ENCODE measurements at regions not wholly inside any gene's neighbourhood (a gene's known extent, or its start where the extent isn't known, plus 50 kb on each side); places are given as distances from the start of the nearest gene placed in this dataset.
"Not testable (repeated sequence)": the region's sequence is repeated elsewhere in the genome, so short reads cannot be mapped to it uniquely, and the experiment has no call there.

DNA sequence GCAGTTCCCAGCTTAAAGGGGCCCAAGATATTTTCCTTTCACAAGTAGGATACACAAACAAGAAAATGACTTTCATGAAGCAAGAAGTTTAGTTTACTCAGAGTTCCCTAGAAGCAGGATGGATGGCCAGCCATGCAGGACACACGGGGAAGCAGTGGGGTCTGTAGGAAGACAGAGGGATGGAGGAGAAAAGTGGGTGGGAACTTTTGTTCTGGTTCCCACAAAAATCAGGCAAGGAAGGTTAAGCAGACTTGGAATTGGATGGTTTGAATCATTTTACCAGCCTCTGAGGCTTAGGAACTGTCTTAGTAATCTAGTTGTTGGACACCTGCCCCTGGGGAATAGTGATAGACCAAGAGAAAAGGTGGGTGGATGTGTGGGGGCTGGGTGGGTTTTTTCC lies 263.3 kb upstream of the VSTM2A start (continued):
- TF ChIP-seq ZNF8 (CRISPR knock-in tag; IDR thresholded peaks at IDR 0.05) (no peak), SNAI2 (CRISPR knock-in tag; IDR thresholded peaks at IDR 0.05) (no peak)
- TF ChIP-seq, protein P1, sequence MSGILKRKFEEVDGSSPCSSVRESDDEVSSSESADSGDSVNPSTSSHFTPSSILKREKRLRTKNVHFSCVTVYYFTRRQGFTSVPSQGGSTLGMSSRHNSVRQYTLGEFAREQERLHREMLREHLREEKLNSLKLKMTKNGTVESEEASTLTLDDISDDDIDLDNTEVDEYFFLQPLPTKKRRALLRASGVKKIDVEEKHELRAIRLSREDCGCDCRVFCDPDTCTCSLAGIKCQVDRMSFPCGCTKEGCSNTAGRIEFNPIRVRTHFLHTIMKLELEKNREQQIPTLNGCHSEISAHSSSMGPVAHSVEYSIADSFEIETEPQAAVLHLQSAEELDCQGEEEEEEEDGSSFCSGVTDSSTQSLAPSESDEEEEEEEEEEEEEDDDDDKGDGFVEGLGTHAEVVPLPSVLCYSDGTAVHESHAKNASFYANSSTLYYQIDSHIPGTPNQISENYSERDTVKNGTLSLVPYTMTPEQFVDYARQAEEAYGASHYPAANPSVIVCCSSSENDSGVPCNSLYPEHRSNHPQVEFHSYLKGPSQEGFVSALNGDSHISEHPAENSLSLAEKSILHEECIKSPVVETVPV (CRISPR knock-in tag; IDR thresholded peaks at IDR 0.05), result no peak

DNA sequence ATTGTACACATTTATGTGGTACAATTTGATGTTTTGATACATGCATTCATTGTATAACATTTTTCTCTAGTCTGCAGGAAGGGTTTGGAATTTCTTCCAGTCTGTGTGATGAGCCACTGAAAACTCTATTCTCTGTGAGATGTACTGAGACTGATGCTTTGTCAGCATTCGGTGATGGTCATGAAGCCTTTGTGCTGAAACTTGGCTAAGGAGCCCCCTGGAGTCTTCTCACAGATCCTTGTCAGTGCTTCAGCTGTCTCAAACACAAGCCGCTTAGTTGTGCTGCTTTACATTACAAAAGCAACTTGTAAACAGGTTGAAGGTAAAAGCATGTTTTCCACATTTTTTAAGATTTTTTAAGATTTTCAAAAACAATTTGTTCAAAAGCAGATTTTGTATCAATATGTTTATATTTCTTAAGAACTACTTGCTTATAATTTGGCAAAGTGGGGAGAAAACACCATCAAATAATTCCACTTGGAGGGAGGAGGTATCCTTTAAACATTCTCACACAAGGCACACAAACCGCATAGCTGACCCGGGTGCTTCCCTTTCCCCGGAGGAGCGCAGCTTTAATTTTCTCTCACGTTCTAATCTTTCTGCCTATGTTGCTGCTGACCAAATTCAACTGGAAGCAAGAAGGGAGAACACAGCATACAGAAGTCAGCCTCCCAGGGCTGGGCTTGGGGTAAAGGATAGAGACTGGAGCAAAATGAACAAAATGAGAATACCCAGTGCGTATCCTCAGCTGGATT lies 249.8 kb upstream of the VSTM2A start:
- no peak for TF ChIP-seq ZFP30 (CRISPR knock-in tag; IDR thresholded peaks at IDR 0.05)

DNA sequence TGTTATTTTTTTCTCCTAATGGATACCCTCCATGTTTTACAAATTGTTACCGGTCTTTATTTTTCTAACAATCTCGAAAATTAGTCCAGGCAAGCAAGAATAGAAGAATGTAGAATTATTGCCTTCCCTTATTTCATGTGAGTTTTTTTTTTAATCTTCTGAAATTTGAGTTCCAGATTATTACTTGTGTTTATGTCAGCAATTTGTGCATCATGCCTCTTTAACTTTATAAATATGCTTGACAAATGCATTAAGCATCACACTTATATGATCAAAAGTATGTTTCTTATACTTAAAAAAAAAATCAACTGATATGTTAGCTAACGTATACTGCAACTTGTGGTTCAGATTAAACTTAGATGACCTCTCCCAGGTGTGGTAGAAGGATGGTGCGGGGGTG lies 242.7 kb upstream of the VSTM2A start:
- ATAC-seq, result no peak
- TF ChIP-seq, protein P2, sequence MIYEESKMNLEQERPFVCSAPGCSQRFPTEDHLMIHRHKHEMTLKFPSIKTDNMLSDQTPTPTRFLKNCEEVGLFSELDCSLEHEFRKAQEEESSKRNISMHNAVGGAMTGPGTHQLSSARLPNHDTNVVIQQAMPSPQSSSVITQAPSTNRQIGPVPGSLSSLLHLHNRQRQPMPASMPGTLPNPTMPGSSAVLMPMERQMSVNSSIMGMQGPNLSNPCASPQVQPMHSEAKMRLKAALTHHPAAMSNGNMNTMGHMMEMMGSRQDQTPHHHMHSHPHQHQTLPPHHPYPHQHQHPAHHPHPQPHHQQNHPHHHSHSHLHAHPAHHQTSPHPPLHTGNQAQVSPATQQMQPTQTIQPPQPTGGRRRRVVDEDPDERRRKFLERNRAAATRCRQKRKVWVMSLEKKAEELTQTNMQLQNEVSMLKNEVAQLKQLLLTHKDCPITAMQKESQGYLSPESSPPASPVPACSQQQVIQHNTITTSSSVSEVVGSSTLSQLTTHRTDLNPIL (CRISPR knock-in tag; IDR thresholded peaks at IDR 0.05; ENCODE audit: low read depth), result no peak
- TF ChIP-seq PPARA (CRISPR knock-in tag; IDR thresholded peaks at IDR 0.05; ENCODE audit: borderline replicate concordance) (no peak), TOX (CRISPR knock-in tag; IDR thresholded peaks at IDR 0.05; ENCODE audit: borderline replicate concordance) (no peak), ZFP30 (CRISPR knock-in tag; IDR thresholded peaks at IDR 0.05) (no peak), RARB (CRISPR knock-in tag; IDR thresholded peaks at IDR 0.05) (no peak), ZNF8 (CRISPR knock-in tag; IDR thresholded peaks at IDR 0.05) (no peak)
- TF ChIP-seq, protein P3, sequence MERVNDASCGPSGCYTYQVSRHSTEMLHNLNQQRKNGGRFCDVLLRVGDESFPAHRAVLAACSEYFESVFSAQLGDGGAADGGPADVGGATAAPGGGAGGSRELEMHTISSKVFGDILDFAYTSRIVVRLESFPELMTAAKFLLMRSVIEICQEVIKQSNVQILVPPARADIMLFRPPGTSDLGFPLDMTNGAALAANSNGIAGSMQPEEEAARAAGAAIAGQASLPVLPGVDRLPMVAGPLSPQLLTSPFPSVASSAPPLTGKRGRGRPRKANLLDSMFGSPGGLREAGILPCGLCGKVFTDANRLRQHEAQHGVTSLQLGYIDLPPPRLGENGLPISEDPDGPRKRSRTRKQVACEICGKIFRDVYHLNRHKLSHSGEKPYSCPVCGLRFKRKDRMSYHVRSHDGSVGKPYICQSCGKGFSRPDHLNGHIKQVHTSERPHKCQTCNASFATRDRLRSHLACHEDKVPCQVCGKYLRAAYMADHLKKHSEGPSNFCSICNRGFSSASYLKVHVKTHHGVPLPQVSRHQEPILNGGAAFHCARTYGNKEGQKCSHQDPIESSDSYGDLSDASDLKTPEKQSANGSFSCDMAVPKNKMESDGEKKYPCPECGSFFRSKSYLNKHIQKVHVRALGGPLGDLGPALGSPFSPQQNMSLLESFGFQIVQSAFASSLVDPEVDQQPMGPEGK (CRISPR knock-in tag; IDR thresholded peaks at IDR 0.05; ENCODE audit: borderline replicate concordance), result no peak

More for the DNA sequence above, 249.8 kb upstream of the VSTM2A start:
- ATAC-seq, result no peak

DNA sequence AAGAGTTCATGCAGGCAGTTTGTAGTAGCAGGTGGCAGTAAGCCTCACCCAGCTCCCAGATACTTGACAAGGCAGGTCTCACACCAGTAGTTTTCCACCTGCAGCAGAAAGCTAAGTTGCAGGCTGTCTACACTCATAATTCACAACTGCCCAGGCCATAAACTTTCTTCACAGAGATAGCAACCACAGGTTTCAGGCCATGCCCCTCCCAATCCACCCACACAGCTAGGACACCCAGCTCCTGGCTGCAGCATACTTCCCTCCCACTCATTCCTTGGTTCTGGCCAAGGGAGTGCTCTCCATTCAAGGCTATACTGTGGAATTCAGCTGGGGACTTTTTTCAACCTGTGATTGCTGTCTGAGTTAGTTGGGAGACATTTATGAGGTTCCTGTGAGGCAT lies 226.2 kb upstream of the VSTM2A start:
- not testable (repeated sequence) for ATAC-seq

DNA sequence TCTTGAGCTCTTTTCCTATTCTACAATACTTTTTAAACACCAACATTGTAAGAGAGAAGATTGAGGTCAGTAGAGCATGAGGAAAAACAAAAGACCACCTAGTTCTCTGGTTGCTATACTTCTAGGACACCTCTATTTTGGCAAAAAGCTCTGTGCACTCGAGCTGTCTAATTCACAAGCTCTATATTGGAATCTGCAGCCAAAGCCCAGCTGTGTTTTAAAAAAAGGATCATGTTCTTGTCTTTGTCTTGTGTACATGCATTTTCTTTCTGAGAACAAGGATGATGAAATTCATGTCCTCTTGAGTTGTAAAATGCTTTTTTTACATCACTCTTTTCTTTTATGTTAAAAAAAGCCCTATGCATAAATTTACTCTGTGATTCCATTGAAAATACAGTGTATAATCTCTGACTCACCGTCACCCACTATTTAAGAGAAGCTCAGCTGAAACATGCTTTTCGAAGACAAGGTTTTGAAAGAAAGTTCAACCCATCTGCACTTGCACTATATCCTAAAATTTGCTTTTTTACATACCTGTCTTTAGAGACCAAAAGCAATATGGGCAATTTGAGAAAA lies 215.5 kb upstream of the VSTM2A start:
- TF ChIP-seq, protein P2 (CRISPR knock-in tag; IDR thresholded peaks at IDR 0.05; ENCODE audit: low read depth), result no peak
- TF ChIP-seq RARB (CRISPR knock-in tag; IDR thresholded peaks at IDR 0.05), result no peak

DNA sequence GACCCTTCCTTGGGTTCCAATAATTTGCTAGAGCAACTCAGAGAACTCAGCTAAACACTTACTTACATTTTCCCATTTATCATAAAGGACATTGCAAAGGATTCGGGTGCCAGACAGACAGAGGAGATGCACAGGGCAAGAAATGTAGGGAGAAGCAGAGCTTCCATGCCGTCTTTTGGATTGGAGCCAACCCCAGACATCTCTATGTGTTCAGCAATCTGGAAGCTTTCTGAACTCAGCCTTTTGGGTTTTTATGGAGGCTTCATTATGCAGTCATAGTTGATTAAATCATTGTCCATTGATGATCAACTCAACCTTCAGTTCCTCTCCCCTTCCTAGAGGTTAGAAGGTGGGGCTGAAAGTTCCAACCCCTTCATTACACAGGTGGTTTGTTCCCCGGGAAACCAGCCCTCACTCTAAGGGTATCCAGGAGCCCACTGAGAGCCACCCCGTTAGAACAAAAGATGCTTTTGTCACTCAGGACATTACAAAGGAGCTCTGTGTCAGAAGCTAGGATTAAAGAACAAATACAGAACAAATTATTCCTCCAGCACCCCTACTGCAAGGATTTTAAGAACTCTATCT lies 211.9 kb upstream of the VSTM2A start:
- ATAC-seq, result no peak
- TF ChIP-seq CSDC2 (CRISPR knock-in tag; IDR thresholded peaks at IDR 0.05), result no peak
- TF ChIP-seq ISL1 (CRISPR knock-in tag; IDR thresholded peaks at IDR 0.05), result no peak
- TF ChIP-seq ZNF565 (CRISPR knock-in tag; conservative IDR thresholded peaks at IDR 0.05; ENCODE audit: low read depth), result no peak
- no peak for TF ChIP-seq RARB (CRISPR knock-in tag; IDR thresholded peaks at IDR 0.05)
- TF ChIP-seq ZC3H10 (CRISPR knock-in tag; IDR thresholded peaks at IDR 0.05), result no peak
- TF ChIP-seq, protein P4, sequence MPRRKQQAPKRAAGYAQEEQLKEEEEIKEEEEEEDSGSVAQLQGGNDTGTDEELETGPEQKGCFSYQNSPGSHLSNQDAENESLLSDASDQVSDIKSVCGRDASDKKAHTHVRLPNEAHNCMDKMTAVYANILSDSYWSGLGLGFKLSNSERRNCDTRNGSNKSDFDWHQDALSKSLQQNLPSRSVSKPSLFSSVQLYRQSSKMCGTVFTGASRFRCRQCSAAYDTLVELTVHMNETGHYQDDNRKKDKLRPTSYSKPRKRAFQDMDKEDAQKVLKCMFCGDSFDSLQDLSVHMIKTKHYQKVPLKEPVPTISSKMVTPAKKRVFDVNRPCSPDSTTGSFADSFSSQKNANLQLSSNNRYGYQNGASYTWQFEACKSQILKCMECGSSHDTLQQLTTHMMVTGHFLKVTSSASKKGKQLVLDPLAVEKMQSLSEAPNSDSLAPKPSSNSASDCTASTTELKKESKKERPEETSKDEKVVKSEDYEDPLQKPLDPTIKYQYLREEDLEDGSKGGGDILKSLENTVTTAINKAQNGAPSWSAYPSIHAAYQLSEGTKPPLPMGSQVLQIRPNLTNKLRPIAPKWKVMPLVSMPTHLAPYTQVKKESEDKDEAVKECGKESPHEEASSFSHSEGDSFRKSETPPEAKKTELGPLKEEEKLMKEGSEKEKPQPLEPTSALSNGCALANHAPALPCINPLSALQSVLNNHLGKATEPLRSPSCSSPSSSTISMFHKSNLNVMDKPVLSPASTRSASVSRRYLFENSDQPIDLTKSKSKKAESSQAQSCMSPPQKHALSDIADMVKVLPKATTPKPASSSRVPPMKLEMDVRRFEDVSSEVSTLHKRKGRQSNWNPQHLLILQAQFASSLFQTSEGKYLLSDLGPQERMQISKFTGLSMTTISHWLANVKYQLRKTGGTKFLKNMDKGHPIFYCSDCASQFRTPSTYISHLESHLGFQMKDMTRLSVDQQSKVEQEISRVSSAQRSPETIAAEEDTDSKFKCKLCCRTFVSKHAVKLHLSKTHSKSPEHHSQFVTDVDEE (CRISPR knock-in tag; IDR thresholded peaks at IDR 0.05), result no peak
- TF ChIP-seq ESRRG (CRISPR knock-in tag; IDR thresholded peaks at IDR 0.05), result no peak
- no peak for TF ChIP-seq ZNF8 (CRISPR knock-in tag; IDR thresholded peaks at IDR 0.05)
- no peak for TF ChIP-seq ARNTL (CRISPR knock-in tag; IDR thresholded peaks at IDR 0.05; ENCODE audit: borderline replicate concordance, low read depth)
- no peak for TF ChIP-seq SNAI2 (CRISPR knock-in tag; IDR thresholded peaks at IDR 0.05)
- TF ChIP-seq, protein P3 (CRISPR knock-in tag; IDR thresholded peaks at IDR 0.05; ENCODE audit: borderline replicate concordance), result no peak
- TF ChIP-seq TCF4 (CRISPR knock-in tag; IDR thresholded peaks at IDR 0.05; ENCODE audit: borderline replicate concordance), result no peak
- TF ChIP-seq, protein P5, sequence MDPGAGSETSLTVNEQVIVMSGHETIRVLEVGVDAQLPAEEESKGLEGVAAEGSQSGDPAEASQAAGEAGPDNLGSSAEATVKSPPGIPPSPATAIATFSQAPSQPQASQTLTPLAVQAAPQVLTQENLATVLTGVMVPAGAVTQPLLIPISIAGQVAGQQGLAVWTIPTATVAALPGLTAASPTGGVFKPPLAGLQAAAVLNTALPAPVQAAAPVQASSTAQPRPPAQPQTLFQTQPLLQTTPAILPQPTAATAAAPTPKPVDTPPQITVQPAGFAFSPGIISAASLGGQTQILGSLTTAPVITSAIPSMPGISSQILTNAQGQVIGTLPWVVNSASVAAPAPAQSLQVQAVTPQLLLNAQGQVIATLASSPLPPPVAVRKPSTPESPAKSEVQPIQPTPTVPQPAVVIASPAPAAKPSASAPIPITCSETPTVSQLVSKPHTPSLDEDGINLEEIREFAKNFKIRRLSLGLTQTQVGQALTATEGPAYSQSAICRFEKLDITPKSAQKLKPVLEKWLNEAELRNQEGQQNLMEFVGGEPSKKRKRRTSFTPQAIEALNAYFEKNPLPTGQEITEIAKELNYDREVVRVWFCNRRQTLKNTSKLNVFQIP (CRISPR knock-in tag; IDR thresholded peaks at IDR 0.05; ENCODE audit: borderline replicate concordance, low read depth), result no peak

More for the DNA sequence above, 215.5 kb upstream of the VSTM2A start:
- ATAC-seq, result no peak
